ENCODE measurements at regions not wholly inside any gene's neighbourhood (a gene's known extent, or its start where the extent isn't known, plus 50 kb on each side); places are given as distances from the start of the nearest gene placed in this dataset.

DNA sequence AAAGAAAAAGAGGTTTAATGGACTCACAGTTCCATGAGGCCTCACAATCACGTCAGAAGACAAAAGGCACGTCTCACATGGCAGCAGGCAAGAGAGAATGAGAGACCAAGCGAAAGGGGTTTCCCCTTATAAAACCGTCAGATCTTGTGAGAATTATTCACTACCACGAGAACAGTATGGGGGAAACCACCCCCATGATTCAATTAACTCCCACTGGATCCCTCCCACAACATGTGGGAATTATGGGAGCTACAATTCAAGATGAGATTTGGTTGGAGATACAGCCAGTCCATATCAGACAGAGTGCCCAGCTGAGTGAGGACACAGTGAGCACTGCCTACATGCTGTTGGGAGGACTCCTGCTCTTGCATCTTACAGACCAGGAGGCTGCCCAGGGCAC, 148.4 kb downstream of the TEX36 start:
- Histone ChIP-seq H3K4me3 (ENCODE audit: low read length) (no peak overlapping the region), H3K27me3 (ENCODE audit: control insufficient read depth, insufficient read depth, low read length) (no peaks in the 10 kb centered on the region), H3K36me3 (ENCODE audit: control insufficient read depth, insufficient read depth, low read length) (no peaks in the 10 kb centered on the region), H3K27ac (ENCODE audit: low read length) (no peak overlapping the region), H3K9me3 (ENCODE audit: control insufficient read depth, insufficient read depth, low read length) (no peaks in the 10 kb centered on the region), H3K4me1 (ENCODE audit: control insufficient read depth, insufficient read depth, low read length) (no peaks in the 10 kb centered on the region)
- Mint-ChIP-seq H3K27ac (no peak overlapping the region), H3K4me1 (no peaks in the 10 kb centered on the region), H3K4me3 (no peak overlapping the region), H3K27me3 (ENCODE audit: low read depth in 2 of 2) (peaks cover 9 to 22% of the 10 kb centered on the region in 2 donors), H3K36me3 (no peaks in the 10 kb centered on the region), H3K9me3 (no peaks in the 10 kb centered on the region)
- 82% methylated on average over 4 of the region's 5 CpGs for WGBS (ENCODE audit: insufficient coverage)
- no peak for TF ChIP-seq CTCF (IDR thresholded peaks at IDR 0.05)
- ATAC-seq (no peak), DNase-seq (no peak)
- intact Hi-C loops (cut with micrococcal nuclease) = no loop called here

DNA sequence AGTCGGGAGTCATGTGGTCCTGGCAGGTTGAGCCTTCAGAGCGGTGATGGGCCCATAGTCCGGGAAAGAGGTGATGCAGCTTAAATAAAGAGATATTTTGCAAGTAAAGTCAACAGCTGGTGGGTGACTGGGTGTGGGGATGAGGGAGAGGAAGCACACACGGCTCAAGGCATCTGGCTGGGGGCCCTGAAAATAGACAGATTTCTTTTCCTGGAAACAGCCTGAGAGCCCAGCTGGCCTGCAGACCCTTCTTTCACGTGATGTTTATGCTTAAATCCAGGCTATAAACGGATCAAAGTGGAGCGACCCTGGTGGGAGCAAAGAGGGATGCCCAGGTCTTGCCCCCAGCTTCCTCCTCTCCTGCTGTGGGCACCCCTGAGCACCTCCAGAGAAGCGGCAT, 149.1 kb downstream of the TEX36 start:
- no peak overlapping the region for H3K4me3 ChIP-seq (ENCODE audit: low read length)
- H3K27ac ChIP-seq (ENCODE audit: low read length) = no peak overlapping the region
- Mint-ChIP-seq H3K36me3 (no peaks in the 10 kb centered on the region), H3K27me3 (ENCODE audit: low read depth in 2 of 2) (peaks cover 6 to 24% of the 10 kb centered on the region in 2 donors), H3K9me3 (no peaks in the 10 kb centered on the region), H3K27ac (no peak overlapping the region), H3K4me1 (no peaks in the 10 kb centered on the region), H3K4me3 (no peak overlapping the region)
- ATAC-seq (no peak), DNase-seq (no peak)
- H3K9me3 ChIP-seq (ENCODE audit: control insufficient read depth, insufficient read depth, low read length) = no peaks in the 10 kb centered on the region
- no peak for TF ChIP-seq CTCF (IDR thresholded peaks at IDR 0.05)
- intact Hi-C loops (cut with micrococcal nuclease) = no loop called here
- no peaks in the 10 kb centered on the region for H3K27me3 ChIP-seq (ENCODE audit: control insufficient read depth, insufficient read depth, low read length)
- no peaks in the 10 kb centered on the region for H3K4me1 ChIP-seq (ENCODE audit: control insufficient read depth, insufficient read depth, low read length)
- WGBS (ENCODE audit: insufficient coverage) = 75% methylated on average over 8 of the region's 8 CpGs
- no peaks in the 10 kb centered on the region for H3K36me3 ChIP-seq (ENCODE audit: control insufficient read depth, insufficient read depth, low read length)

DNA sequence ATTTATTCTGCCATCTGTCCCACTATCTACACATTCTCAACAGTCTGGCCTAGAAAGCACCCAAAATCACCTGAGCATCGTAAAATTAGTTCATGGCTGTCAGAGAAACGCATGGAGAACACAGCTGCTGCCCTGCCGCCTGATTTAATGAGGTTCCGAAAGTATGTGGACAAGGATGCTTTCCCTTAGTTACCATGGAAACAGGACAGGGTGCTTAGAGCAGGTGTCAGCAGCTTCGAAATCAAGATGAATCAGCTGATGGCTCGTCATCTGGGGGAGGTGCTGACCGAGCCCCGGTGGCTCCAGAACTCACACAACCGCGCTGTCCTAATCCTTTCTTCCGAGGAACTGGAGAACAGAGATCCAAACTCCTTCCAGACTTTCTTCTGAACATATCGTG, 151.5 kb downstream of the TEX36 start:
- Mint-ChIP-seq H3K4me3 (no peak overlapping the region), H3K4me1 (no peaks in the 10 kb centered on the region), H3K9me3 (no peaks in the 10 kb centered on the region), H3K27me3 (ENCODE audit: low read depth in 2 of 2) (peaks cover 2 to 24% of the 10 kb centered on the region in 2 donors), H3K27ac (no peak overlapping the region), H3K36me3 (no peaks in the 10 kb centered on the region)
- no peak for DNase-seq
- ATAC-seq = no peak
- H3K4me3 ChIP-seq (ENCODE audit: low read length) = no peak overlapping the region
- TF ChIP-seq CTCF (IDR thresholded peaks at IDR 0.05) = no peak
- intact Hi-C loops (cut with micrococcal nuclease) = no loop called here
- no peaks in the 10 kb centered on the region for H3K4me1 ChIP-seq (ENCODE audit: control insufficient read depth, insufficient read depth, low read length)
- no peaks in the 10 kb centered on the region for H3K27me3 ChIP-seq (ENCODE audit: control insufficient read depth, insufficient read depth, low read length)
- no peaks in the 10 kb centered on the region for H3K36me3 ChIP-seq (ENCODE audit: control insufficient read depth, insufficient read depth, low read length)
- WGBS (ENCODE audit: insufficient coverage) = 82% methylated on average over 11 of the region's 12 CpGs
- no peak overlapping the region for H3K27ac ChIP-seq (ENCODE audit: low read length)
- H3K9me3 ChIP-seq (ENCODE audit: control insufficient read depth, insufficient read depth, low read length) = no peaks in the 10 kb centered on the region

GRCh38 chr10:125523347-125523746, 159.6 kb downstream of the TEX36 start:
- TF ChIP-seq CTCF (IDR thresholded peaks at IDR 0.05) = no peak

More at GRCh38 chr10:125523347-125523746, 159.6 kb downstream of the TEX36 start:
- Histone ChIP-seq H3K4me1 (ENCODE audit: control insufficient read depth, insufficient read depth, low read length) (no peaks in the 10 kb centered on the region), H3K27ac (ENCODE audit: low read length) (no peak overlapping the region), H3K4me3 (ENCODE audit: low read length) (no peak overlapping the region), H3K9me3 (ENCODE audit: control insufficient read depth, insufficient read depth, low read length) (no peaks in the 10 kb centered on the region), H3K36me3 (ENCODE audit: control insufficient read depth, insufficient read depth, low read length) (no peaks in the 10 kb centered on the region), H3K27me3 (ENCODE audit: control insufficient read depth, insufficient read depth, low read length) (peaks cover 2% of the 10 kb centered on the region)
- Mint-ChIP-seq H3K4me3 (no peak overlapping the region), H3K36me3 (no peaks in the 10 kb centered on the region), H3K27ac (no peak overlapping the region), H3K4me1 (peaks cover 0 to 6% of the 10 kb centered on the region in 2 donors), H3K9me3 (no peaks in the 10 kb centered on the region), H3K27me3 (ENCODE audit: low read depth in 2 of 2) (peaks cover 15% of the 10 kb centered on the region in 2 donors)
- no peak for ATAC-seq
- WGBS (ENCODE audit: insufficient coverage) = 77% methylated on average over 10 of the region's 10 CpGs
- DNase-seq = no peak
- intact Hi-C loops (cut with micrococcal nuclease) = no loop called here
